Activated naive CD4-positive, alpha-beta T cell treated with anti-CD3 and anti-CD28 coated beads, Interleukin-2, amount 10 ng/mL, durations not matched to agents 7 days and 5 days (primary cell): ENCODE measurements at regions not wholly inside any gene's neighbourhood (a gene's known extent, or its start where the extent isn't known, plus 50 kb on each side); places are given as distances from the start of the nearest gene placed in this dataset.

Experiments used
- CTCF ChIA-PET: fragments of 350-600 bp; sonication (Branson Sonifier 250); formaldehyde crosslinking; loops from one replicate; lab custom pipeline; 2021; ENCODE audit warnings: antibody characterized with exemption; lab: Charles Lee
- DNase-seq: peaks from one replicate; pipeline ENCODE4 v3.0.0-alpha.2; 2020
- H3K27ac Mint-ChIP-seq: one replicate; pipeline ENCODE4 v1.8.0; 2021; ENCODE audit warnings: mild to moderate bottlenecking, moderate library complexity, mixed read lengths
- H3K27me3 Mint-ChIP-seq: one replicate; pipeline ENCODE4 v1.8.0; 2021; ENCODE audit warnings: mild to moderate bottlenecking, mixed read lengths
- H3K36me3 Mint-ChIP-seq: one replicate; pipeline ENCODE4 v1.8.0; 2021; ENCODE audit warnings: mixed read lengths
- H3K4me1 Mint-ChIP-seq: one replicate; pipeline ENCODE4 v1.8.0; 2021; ENCODE audit warnings: mixed read lengths
- H3K4me3 Mint-ChIP-seq: one replicate; pipeline ENCODE4 v1.8.0; 2021; ENCODE audit warnings: mild to moderate bottlenecking, moderate library complexity, mixed read lengths
- H3K9me3 Mint-ChIP-seq: one replicate; pipeline ENCODE4 v1.8.0; 2021; ENCODE audit warnings: mixed read lengths

- no peak overlapping the region for H3K4me3 Mint-ChIP-seq
- no peak for DNase-seq
- H3K9me3 Mint-ChIP-seq, result peaks cover 4% of the 10 kb centered on the region
- H3K27ac Mint-ChIP-seq, result no peak overlapping the region
- CTCF ChIA-PET, result no interaction called here
- no peaks in the 10 kb centered on the region for H3K36me3 Mint-ChIP-seq
- H3K27me3 Mint-ChIP-seq, result no peaks in the 10 kb centered on the region
- no peaks in the 10 kb centered on the region for H3K4me1 Mint-ChIP-seq
Observed at GRCh38 chr4:107098401-107098800, 62.3 kb upstream of the DKK2 start.

- no peak for DNase-seq
- Mint-ChIP-seq H3K9me3 (peaks cover 4% of the 10 kb centered on the region), H3K27me3 (no peaks in the 10 kb centered on the region), H3K4me3 (no peak overlapping the region), H3K4me1 (no peaks in the 10 kb centered on the region), H3K36me3 (no peaks in the 10 kb centered on the region), H3K27ac (no peak overlapping the region)
- CTCF ChIA-PET, result no interaction called here
Observed at GRCh38 chr4:107094976-107095375, 58.9 kb upstream of the DKK2 start.

GRCh38 chr4:107094332-107094731 is 58.2 kb upstream of the DKK2 start:
- H3K4me1 Mint-ChIP-seq, result no peaks in the 10 kb centered on the region
- H3K36me3 Mint-ChIP-seq, result no peaks in the 10 kb centered on the region
- peaks cover 4% of the 10 kb centered on the region for H3K9me3 Mint-ChIP-seq
- no peak overlapping the region for H3K27ac Mint-ChIP-seq
- H3K4me3 Mint-ChIP-seq, result no peak overlapping the region
- CTCF ChIA-PET, result no interaction called here
- no peaks in the 10 kb centered on the region for H3K27me3 Mint-ChIP-seq
- no peak for DNase-seq
